C4-2B (cell line): ENCODE measurements at regions not wholly inside any gene's neighbourhood (a gene's known extent, or its start where the extent isn't known, plus 50 kb on each side); places are given as distances from the start of the nearest gene placed in this dataset.
"Not testable (repeated sequence)": the region's sequence is repeated elsewhere in the genome, so short reads cannot be mapped to it uniquely, and the experiment has no call there.

Source experiments
- ZFX ChIP-seq: fragments of 450-650 bp; IDR thresholded peaks from 2 replicates; pipeline ENCODE4 v1.6.1; 2017
- TF ChIP-seq, protein P1 (sequence below): fragments of 450-650 bp; conservative IDR thresholded peaks from 2 replicates; pipeline ENCODE4 v1.5.1; 2017; ENCODE audit warnings: mild to moderate bottlenecking

- not testable (repeated sequence) for TF ChIP-seq ZFX
- TF ChIP-seq, protein P1, sequence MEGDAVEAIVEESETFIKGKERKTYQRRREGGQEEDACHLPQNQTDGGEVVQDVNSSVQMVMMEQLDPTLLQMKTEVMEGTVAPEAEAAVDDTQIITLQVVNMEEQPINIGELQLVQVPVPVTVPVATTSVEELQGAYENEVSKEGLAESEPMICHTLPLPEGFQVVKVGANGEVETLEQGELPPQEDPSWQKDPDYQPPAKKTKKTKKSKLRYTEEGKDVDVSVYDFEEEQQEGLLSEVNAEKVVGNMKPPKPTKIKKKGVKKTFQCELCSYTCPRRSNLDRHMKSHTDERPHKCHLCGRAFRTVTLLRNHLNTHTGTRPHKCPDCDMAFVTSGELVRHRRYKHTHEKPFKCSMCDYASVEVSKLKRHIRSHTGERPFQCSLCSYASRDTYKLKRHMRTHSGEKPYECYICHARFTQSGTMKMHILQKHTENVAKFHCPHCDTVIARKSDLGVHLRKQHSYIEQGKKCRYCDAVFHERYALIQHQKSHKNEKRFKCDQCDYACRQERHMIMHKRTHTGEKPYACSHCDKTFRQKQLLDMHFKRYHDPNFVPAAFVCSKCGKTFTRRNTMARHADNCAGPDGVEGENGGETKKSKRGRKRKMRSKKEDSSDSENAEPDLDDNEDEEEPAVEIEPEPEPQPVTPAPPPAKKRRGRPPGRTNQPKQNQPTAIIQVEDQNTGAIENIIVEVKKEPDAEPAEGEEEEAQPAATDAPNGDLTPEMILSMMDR, result not testable (repeated sequence)
These were observed 124.5 kb downstream of the CHIC2 start for GRCh38 chr4:53939892-53940291.
